ENCODE measurements at regions not wholly inside any gene's neighbourhood (a gene's known extent, or its start where the extent isn't known, plus 50 kb on each side); places are given as distances from the start of the nearest gene placed in this dataset.

DNA sequence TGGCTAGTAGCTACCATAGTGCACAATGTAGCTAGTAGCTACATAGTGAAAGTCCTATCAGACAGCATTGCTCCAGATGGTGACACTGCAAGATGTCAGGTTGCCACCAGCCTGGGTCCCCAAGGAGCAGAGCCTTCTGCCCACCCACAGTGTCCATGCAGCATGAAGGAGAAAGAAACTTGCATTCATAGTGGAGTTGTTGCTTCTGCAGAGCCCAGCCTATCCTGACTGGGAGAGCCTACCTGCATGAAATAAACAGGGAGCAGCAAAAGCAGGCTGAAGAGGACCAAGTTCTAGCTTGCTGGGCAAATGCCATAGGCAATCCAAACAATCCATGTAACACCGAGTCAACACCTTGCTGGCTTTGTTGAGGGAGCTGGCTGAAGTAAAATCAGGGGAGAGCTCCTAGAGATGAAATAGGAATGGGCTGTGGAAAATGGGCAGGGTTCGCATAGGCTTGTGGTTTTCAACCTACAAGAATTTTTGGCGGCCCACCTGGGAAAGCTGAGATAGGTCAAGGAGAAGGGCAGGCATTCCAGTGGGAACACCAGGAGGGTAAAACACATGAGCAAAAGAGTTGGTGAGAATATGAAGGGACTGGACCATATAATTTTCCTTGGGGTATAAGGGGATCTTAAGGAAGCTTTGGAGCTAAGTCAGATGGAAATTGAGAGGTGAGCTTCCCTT is 195.8 kb downstream of the CYP26B1 start:
- DNase-seq, result no peak

DNA sequence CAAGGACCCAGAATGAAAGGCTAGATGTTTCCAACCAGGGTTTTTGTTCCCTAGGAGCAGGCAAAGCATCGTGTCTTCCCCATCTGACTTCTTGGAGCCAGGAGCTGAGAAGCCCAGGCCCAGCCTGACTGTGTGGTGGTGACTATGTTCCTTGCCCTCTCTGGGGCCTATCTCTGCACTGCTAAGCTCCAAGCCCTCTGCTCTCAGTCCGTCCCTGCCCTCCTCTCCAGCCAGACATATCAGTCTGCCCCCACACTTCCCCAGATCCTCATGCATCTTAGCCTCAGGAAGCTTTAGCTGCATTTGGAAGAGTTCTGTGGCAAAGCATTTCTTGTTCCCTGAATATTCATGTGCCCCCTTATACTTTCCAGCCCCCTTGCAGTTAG is 196.6 kb downstream of the CYP26B1 start:
- DNase-seq, result no peak

DNA sequence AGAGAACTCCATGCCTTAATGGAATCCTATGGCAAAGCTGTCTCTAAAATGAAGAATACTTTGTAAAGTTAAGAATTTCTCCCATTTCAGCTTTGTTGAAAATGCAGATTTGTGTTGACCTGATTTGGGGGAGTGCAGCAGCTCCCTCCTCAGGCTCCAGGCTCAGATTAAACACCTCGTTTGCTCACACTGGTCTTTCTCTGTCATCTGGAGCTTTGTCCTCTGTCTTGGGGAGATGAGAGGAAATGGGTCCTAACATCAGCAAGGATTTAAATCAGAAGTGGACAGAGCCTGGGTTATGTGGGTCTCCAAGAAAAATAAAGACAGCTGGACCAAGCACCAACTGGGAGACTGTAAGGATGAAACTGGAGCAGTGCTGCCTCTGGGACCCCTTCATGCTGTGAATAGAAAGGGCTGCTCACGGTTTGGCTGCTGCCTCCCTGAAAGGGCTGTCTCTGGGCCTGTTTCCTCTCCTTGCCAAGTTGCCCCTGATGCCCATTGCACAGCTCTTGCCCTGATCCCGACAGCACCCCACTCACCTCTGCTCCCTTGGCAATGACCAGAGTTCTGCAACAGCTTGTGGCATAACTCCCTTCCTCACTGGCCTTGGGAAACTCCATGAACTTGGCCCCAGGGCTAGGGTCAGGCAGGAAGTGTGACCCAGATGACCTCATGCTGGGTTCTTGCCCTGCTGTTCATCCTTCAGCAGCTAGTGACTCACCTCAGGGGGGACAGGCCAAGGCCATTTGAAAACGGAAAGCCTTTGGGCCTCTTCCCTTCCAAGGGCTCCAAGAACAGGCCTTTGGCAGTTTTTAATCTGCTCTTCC is 197.2 kb downstream of the CYP26B1 start:
- DNase-seq, result no peak

DNA sequence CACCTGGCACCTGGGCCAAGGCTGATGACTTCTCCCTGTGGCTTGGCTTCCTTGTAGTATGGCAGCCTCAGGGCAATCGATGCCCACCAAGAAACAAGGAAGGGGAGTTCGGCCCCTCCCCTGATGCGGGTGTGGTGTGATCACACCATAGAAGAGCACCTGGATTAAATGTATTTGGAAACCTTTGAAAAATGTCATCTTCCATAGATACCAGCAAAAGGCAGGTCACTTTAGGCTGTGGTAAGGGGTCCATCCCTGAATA is 198.2 kb downstream of the CYP26B1 start:
- DNase-seq, result no peak

DNA sequence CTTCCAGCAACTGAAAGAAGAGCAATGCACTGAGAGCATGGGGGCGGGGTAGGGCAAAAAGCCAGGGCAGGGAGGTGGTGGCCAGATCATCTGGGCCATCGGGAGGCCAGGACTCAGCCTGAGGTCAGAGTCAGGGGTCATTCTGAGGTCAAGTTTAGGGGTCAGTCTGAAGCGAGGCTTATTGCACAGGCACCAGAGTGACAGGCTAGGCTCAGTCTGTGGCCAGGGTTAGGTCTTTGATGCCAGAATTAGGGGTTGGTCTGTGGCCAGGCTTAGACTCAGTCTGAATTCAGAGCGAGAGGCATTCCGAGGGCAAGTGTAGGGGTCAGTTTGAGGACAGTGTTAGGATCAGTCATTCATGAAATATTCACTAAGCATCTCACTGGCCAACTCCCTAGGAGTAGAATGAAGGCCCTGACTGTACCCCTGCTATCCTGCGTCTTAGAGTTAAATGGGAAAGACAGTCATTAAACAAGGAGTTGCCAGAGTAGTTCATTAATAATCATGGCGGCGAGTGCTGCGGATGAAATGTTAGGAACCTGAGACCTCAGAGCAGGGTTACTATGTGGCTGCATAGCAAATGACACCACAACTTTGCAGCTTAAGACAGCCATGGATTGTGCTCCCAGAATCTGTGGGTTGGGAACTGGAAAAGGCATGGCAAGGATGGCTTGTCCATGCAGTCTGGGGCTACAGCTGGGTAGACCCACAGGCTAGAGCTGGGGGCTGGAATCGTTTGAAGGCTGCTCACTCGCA is 198.7 kb downstream of the CYP26B1 start:
- no peak for DNase-seq

DNA sequence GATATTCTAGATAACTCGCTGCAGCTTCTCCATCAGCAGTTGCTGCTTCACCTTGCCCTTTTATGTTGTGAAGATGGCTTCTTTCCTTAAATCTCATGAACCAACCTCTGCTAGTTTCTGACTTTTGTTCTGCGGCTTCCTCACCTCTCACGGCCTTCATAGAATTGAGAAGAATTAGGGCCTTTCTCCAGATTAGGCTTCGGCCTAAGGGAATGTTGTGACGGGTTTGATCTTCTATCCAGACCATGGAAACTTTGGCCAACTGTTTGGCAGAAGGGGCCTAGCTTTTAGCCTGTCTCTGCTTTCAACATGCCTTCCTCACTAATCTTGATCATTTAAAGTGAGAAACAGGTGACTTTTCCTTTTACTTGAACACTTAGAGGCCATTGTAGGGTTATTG is 199.9 kb downstream of the CYP26B1 start:
- no peak for DNase-seq

DNA sequence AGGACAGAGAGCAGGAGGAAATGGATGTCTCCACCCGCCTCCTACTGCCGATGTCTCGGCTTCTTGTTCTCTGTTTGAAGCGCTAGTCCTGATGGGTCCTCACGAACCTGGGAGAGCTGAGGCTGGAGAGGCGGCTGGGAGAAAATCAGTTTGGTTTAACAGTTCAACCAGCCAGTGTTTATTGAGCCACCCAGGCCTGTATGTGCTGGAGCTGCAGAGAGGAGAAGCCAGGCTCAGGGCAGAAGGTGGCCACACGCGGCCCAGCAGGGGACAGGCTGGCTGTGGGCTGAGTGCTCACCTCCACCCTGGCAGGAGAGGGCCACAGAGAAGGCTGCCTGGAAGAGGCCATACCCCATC is 202.1 kb downstream of the CYP26B1 start:
- no peak for DNase-seq

DNA sequence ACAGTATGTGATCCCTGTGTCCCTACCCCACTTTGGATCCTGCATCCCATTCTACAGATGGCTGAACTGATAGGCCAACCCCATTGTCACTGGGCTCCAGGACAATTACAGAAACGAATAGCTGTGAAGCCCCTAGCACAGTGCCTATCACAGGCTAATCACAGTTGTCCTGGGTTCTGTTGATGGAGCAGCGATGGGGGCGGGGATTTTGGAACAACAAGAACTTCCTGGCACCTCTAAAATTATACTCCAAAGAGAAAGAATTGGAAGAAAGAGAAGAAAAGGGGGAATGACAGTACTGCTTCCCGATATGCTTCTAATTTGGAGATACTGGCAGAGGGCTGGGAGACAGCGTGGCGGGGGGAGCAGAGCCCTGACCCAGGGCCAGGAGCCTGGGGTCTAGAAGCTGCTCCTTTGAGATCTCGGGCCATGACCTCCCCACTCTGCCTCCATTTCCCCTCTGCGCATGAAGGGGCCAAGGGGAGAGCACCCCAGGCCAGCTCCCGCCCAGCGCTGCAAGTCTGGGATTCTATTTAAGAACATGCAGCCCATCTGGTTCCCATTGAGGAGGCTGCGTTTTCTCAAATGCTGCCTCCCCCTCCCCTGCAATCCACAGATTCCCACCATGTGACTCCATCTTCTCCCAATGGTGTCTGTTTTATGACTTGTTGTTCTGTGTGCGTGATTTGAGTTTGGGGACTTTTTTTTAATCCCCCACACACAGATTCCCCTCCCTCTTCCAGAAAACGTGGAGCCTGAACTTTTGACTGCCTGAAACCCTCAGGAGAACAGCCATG is 202.7 kb downstream of the CYP26B1 start:
- no peak for DNase-seq

DNA sequence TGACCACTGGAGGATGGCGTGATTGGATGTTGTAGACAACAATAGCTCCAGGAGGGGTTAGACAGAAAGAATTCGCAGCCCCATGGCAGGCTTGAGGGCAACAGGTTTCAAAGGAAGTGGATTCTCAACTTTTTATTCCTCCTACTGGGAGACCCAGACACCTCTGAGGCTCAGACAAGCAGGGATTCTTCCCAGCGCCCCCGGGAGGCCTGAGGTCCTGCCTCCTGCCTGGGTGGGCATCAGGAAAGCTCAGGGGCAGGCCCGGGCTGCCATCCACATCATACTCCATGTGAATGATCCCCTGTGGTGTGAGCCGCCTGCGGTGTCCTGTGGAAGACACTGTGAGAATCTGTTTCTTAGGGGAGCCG is 203.5 kb downstream of the CYP26B1 start:
- DNase-seq, result no peak

DNA sequence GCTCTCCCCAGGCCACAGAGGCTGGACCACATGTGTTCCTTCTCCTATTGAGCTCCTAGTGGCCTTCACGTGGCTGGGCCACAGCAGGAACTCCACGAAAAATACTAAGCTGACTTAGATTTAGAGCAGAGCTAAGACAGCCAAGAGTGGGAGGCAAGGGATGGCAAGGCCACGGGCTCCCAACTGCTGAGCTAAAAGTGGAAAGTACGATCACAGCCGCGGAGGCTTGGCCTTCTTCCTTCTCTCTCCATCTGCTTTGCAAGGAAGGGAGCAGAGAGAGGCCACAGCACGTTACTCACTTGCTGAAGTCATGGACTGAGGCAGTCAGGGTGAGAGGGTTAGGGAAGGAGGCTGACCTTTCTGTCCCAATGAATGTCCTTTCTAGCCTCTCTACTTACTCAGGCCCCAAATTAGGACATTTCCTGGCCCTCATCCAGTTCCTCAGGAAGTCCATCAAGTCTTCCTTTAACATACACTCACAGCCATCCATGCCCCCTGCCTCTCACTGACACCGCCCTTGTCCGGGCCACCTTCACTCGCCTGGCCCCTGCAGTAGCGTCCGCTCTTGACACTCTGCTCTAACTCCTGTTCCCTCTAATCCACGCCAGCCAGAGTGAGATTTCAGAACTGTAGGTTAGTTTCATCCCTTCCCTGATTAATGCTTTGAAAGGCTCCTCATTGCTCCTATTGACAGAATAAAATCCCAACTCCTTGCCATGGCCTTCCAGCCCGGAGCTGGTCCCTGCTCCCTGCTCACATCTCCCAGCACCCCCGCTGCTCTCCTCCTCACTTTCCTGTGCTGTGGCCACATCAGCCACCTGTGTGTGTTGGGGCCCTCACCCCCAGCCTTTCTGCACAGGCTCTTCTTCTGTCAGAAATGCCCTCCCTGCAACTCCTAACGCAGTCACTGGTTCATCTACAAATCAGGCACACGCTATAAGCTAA is 204.2 kb downstream of the CYP26B1 start:
- no peak for DNase-seq

DNA sequence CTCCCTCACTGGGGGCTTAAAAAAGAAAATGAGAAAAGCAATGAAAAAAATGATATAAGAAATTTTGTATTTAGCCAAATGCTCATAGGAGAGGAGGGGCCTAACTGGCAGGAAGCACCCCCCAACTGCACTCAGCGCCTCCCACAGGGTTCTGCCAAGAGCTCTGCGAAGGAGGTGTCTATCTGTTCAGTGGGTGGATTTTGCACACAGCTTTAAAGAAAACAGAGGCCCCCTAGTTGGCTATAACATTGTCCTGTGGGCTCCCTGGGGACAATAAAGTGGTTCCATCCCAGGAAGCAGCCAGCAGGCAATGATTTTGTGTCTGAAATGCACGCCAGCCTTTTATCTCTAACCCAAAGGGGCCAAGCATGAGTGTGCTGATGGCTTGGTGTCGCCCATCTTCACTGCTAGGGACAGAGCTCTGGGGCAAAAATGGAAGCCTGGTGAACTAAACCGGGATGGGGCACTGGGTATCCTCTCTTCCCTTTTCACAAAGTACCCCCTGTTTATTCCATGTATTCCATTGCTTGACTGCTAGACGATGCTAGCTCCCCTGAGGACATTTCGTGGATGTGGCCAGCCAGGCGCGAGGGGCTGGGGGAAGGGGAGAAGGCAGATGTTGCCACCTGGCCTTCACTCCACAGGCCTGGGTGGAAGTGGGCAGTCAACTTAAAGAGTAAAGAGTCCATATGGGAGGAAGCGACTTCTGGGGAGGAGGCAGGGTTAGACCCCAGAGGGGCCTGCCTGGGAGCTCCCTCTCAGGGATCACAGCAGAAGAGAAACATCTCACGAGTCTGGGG is 205.7 kb downstream of the CYP26B1 start:
- DNase-seq, result no peak

DNA sequence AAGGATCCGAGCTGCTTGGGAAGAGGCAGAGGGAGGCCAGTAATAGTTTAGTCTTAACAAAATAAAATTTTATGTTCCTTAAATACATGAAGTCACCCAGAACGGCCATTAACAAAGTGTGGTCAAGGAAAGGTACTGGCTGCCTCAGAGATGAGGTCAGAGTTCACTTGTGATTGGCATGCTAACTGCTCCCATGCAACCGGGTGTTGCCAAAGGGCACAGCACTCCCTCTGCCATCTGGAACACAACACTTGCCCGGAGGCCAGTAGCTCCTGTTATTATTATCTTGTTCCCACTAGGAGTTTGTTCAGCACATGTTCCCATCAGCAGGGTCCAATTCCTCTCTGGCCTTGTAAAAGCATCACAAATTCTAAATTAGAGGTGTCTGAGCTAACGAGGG is 207.0 kb downstream of the CYP26B1 start:
- no peak for DNase-seq

DNA sequence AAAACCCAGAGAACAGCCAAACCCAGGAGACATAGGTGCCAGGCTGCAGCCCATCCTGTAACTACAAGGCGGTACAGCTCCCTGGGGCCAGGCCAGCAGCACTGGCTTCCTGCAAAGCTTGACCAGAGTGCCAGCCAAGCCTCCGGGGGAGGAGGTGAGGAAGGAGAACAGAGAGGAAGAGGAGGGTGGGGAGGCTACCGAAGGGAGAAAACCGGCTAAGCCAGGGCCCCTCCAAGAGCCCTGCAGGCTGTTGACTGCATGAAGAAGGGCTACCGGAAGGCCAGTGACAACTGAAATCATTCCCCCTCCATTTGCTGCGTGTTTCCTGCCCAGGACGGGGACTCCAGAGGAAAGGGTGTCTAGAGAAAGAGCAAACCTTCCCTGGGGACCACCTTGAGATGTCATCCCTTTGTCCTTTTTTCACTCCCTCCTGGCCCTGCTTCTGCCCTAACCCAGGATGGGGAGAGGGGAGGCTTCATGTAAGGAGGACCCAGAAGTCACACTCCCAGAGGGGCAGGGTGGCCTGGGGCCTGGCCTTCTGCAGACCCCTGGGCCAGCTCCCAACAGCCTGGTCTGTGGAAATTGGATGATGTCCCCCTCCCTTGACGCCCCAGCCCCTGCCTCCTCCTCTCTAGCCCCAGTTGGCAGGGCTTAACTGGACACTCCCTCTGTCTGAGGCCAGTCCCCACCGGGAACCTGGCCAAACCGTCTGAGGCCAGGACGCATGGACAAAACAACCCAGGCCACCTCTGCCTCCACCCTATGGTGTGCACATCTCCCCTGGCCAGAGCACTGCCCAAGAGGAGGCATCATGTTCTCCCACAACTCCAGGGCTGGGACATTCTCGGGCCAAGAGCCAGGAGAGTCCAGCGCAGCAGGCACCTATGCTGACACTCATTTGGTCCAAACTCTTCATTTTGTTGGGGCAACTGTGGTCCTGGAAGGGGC is 207.8 kb downstream of the CYP26B1 start:
- DNase-seq, result no peak

DNA sequence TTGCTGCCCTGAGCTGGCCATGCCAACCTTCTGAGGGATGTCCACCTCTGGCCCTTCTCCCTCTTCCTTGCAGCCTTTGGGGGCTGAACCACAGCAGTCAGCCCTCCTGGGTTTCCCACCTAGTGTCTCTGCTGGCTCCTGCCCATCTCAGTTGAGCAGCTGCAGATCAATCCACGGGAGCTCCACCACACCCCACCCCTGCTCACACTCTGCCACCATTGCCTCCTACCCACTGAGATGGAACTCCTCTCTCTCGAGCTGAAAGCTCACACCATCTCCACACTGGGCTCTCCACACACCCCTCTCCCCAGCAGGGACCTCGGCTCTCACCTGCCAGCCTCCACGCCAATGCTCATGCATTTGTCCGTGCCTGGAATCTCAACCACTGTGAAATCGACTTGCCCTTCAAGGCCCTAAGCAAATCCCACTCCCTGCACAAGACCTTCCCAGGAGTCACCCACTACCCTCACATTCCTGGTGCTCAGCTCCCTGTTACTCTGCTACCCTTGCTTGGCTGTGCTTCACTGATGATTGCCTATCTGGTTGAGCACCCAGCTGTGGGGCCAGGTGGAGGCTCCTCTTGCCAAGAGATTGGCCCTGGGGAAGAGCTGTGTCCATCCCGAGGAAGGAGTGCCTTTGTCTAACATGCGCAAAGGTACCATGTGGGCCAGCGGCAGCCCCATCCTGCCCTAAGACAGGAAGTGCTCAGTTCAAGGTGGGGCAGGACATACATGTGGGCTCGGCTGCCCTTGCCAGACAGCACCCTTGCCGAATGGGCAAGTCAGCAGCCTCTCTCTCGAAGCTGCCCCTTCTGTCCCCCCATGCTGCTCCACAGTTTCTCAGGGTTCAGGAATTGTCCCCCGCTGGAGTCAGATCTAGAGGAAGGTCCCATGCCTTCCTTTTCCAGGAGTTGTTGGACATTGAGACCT is 208.7 kb downstream of the CYP26B1 start:
- no peak for DNase-seq

DNA sequence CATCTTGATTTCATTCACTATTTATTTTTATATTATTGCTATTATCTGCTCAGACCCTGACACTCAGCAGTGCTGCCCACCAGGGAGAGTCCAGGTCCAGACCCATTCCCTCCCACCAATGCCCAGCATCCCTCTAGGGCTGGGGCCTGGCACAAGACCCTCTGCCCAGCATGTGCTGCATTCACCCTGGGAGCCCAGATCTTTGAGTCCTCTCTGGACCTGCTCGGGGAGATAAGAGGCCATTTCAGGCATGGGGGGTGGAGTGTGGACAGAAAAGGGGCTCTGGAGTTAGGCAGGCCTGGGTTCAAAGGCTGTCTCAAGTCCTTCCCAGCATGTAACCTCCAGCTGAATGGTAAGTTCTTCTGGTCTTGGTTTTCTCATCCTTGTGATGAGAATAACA is 209.6 kb downstream of the CYP26B1 start:
- DNase-seq, result no peak

DNA sequence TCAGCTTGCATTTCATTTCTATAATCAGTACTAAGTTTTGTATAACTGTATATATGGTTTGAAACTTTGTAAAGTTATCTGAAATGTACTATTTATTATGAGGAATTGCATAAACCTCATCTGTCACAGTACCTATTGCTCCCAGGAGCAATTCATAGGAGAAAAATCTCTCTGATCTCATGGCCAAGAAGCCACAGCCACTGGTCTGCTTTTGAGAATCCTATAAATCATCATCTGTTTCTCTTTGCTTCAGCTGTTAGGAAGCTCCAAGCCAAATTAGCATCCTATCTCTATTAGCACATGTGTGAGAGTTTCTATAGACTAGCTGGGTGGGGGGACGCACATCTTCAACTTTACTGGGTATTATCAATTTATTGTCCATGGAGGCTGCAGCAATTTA is 210.3 kb downstream of the CYP26B1 start:
- DNase-seq, result no peak

DNA sequence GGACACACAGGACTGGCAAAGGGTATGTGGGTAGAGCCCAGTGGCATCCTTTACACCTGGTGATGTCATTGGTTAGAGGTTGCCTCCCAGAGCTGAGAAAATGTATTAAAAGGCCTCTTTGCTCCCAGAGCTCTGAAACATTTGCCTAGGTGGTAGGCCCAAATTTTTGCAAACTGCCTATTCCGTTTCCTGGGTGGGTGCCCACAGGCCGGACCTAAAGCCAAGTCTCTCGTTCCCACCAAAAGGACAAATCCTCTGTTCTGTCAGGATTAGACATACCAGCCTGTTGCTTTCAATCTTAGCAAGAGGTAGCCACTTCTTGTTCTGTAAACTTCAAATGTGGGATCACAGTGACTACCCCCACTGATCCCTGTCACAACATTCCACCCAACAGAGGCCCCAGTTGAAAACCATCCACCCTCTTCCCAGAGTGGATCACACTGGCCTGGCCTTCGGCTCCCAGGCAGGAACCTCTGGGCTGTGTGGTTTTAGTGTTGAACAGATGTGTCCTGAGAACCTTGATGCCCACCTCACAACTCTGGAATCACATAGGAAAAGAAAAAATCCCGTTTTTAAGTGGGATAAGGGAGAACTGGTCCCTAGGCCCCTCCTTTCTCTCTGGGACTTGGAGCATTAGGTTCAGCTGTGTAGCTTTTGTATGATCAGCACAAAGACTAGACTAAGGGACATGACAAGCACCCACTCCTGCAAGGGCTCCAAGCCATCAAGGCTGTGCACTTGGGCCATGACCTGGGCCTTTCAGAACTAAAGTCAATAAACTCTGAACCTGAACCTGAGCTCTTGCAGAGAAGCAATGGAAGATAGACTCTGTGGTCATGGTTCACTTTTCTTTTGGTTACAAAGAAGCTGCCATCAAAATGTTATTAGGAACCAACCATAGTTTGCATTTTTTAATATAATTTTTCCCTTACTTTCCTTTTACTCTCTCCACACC is 211.3 kb downstream of the CYP26B1 start:
- no peak for DNase-seq

Measured in NCI-H1694 (cell line).